ENCODE measurements at regions not wholly inside any gene's neighbourhood (a gene's known extent, or its start where the extent isn't known, plus 50 kb on each side); places are given as distances from the start of the nearest gene placed in this dataset.
"Not testable (repeated sequence)": the region's sequence is repeated elsewhere in the genome, so short reads cannot be mapped to it uniquely, and the experiment has no call there.

- no peak for DNase-seq (ENCODE audit: low read depth)
- Histone ChIP-seq H3K4me3 (ENCODE audit: low read depth, low read length) (no peak overlapping the region), H3K27me3 (ENCODE audit: control insufficient read depth, insufficient read depth, low read length) (no peaks in the 10 kb centered on the region), H3K36me3 (ENCODE audit: control insufficient read depth, insufficient read depth, low read length) (no peaks in the 10 kb centered on the region)
- CTCF ChIA-PET = no interaction called here
- no peak for TF ChIP-seq CTCF (IDR thresholded peaks at IDR 0.05; ENCODE audit: insufficient read depth, low read depth, low read length)
- POLR2A ChIA-PET = no interaction called here
Observed at GRCh38 chr4:157702831-157703230, 470.0 kb downstream of the GASK1B start.

GRCh38 chr4:157701695-157701994, 471.2 kb downstream of the GASK1B start:
- CTCF ChIA-PET = no interaction called here
- Histone ChIP-seq H3K27me3 (ENCODE audit: control insufficient read depth, insufficient read depth, low read length) (no peaks in the 10 kb centered on the region), H3K4me3 (ENCODE audit: low read depth, low read length) (no peak overlapping the region), H3K36me3 (ENCODE audit: control insufficient read depth, insufficient read depth, low read length) (no peaks in the 10 kb centered on the region)
- POLR2A ChIA-PET = no interaction called here
- no peak for DNase-seq (ENCODE audit: low read depth)
- TF ChIP-seq CTCF (IDR thresholded peaks at IDR 0.05; ENCODE audit: insufficient read depth, low read depth, low read length) = no peak

- H3K36me3 ChIP-seq (ENCODE audit: control insufficient read depth, insufficient read depth, low read length) = no peaks in the 10 kb centered on the region
- no peak for TF ChIP-seq CTCF (IDR thresholded peaks at IDR 0.05; ENCODE audit: insufficient read depth, low read depth, low read length)
- ChIA-PET POLR2A (no interaction called here), CTCF (no interaction called here)
- no peak overlapping the region for H3K4me3 ChIP-seq (ENCODE audit: low read depth, low read length)
- no peaks in the 10 kb centered on the region for H3K27me3 ChIP-seq (ENCODE audit: control insufficient read depth, insufficient read depth, low read length)
- no peak for DNase-seq (ENCODE audit: low read depth)
Observed at GRCh38 chr4:157700898-157701694, 471.7 kb downstream of the GASK1B start.

- ChIA-PET CTCF (no interaction called here), POLR2A (no interaction called here)
- Histone ChIP-seq H3K4me3 (ENCODE audit: low read depth, low read length) (no peak overlapping the region), H3K27me3 (ENCODE audit: control insufficient read depth, insufficient read depth, low read length) (no peaks in the 10 kb centered on the region), H3K36me3 (ENCODE audit: control insufficient read depth, insufficient read depth, low read length) (no peaks in the 10 kb centered on the region)
- no peak for DNase-seq (ENCODE audit: low read depth)
- no peak for TF ChIP-seq CTCF (IDR thresholded peaks at IDR 0.05; ENCODE audit: insufficient read depth, low read depth, low read length)
Observed at GRCh38 chr4:157689476-157689875, 468.9 kb downstream of the GRIA2 start.

- no peak for TF ChIP-seq CTCF (IDR thresholded peaks at IDR 0.05; ENCODE audit: insufficient read depth, low read depth, low read length)
- Histone ChIP-seq H3K4me3 (ENCODE audit: low read depth, low read length) (no peak overlapping the region), H3K27me3 (ENCODE audit: control insufficient read depth, insufficient read depth, low read length) (no peaks in the 10 kb centered on the region), H3K36me3 (ENCODE audit: control insufficient read depth, insufficient read depth, low read length) (no peaks in the 10 kb centered on the region)
- no peak for DNase-seq (ENCODE audit: low read depth)
- POLR2A ChIA-PET = no interaction called here
- CTCF ChIA-PET = no interaction called here
Observed at GRCh38 chr4:157687971-157688370, 467.4 kb downstream of the GRIA2 start.

- CTCF ChIA-PET = not testable (repeated sequence)
Observed at GRCh38 chr4:157679326-157679725, 458.8 kb downstream of the GRIA2 start.

More at GRCh38 chr4:157679326-157679725, 458.8 kb downstream of the GRIA2 start:
- H3K36me3 ChIP-seq (ENCODE audit: control insufficient read depth, insufficient read depth, low read length); H3K27me3 ChIP-seq (ENCODE audit: control insufficient read depth, insufficient read depth, low read length); POLR2A ChIA-PET; DNase-seq (ENCODE audit: low read depth); H3K4me3 ChIP-seq (ENCODE audit: low read depth, low read length): not testable (repeated sequence)

Data from BJ (cell line).